PC-3 (cell line): ENCODE measurements at regions not wholly inside any gene's neighbourhood (a gene's known extent, or its start where the extent isn't known, plus 50 kb on each side); places are given as distances from the start of the nearest gene placed in this dataset.

ENCODE experiments used
- EZH2phosphoT487 ChIP-seq: fragments of 300-600 bp; sonication (generic); IDR thresholded peaks from 2 replicates; pipeline ENCODE4 v1.6.1; 2018; ENCODE audit warnings: mild to moderate bottlenecking, antibody characterized with exemption, low read length, borderline replicate concordance
- TF ChIP-seq, protein P1 (sequence below): fragments of 300-600 bp; sonication (generic); conservative IDR thresholded peaks from 2 replicates; pipeline ENCODE4 v1.5.1; 2017; ENCODE audit warnings: antibody characterized with exemption, low read depth, mild to moderate bottlenecking, low read length

DNA sequence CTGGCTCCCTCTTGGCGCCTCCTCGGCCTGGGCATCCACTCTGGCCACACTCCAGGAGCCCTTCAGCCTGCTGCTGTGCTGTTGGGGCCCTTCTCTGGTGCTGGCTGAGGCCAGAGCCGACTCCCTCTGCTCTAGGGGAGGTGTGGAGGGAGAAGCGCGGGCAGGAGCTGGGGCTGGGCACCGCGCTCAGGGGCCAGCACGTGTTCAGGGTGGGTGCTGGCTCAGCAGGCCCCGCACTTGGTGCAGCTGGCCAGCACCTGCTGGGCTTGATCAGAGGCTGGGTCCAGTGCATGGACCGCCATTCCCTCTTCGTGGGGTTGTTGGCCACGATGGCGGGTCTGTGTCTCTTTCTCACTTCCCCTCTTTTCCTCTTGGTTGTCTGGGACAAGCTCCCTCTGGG is 2381.0 kb downstream of the LRRC4C start:
- TF ChIP-seq, protein P1, sequence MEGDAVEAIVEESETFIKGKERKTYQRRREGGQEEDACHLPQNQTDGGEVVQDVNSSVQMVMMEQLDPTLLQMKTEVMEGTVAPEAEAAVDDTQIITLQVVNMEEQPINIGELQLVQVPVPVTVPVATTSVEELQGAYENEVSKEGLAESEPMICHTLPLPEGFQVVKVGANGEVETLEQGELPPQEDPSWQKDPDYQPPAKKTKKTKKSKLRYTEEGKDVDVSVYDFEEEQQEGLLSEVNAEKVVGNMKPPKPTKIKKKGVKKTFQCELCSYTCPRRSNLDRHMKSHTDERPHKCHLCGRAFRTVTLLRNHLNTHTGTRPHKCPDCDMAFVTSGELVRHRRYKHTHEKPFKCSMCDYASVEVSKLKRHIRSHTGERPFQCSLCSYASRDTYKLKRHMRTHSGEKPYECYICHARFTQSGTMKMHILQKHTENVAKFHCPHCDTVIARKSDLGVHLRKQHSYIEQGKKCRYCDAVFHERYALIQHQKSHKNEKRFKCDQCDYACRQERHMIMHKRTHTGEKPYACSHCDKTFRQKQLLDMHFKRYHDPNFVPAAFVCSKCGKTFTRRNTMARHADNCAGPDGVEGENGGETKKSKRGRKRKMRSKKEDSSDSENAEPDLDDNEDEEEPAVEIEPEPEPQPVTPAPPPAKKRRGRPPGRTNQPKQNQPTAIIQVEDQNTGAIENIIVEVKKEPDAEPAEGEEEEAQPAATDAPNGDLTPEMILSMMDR = no peak
- TF ChIP-seq EZH2phosphoT487 = no peak
